Esophagus mucosa (tissue), 1 donor: ENCODE measurements at regions not wholly inside any gene's neighbourhood (a gene's known extent, or its start where the extent isn't known, plus 50 kb on each side); places are given as distances from the start of the nearest gene placed in this dataset.
"Not testable (repeated sequence)": the region's sequence is repeated elsewhere in the genome, so short reads cannot be mapped to it uniquely, and the experiment has no call there.

Experiments used
- ATAC-seq: fragments of 200-7000 bp; cut with Tn5 transposase; one replicate; pipeline ENCODE4 v1.9.1; 2020
- donor health status: DM: yes; HTN: yes; CAD: no.

- ATAC-seq = no peak
Observed at GRCh38 chr14:52202151-52202550, 65.3 kb upstream of the PTGDR start.

- no peak for ATAC-seq
Observed at GRCh38 chr14:52190337-52190931, 77.1 kb upstream of the PTGDR start.

- ATAC-seq = no peak
Observed at GRCh38 chr14:52189325-52189724, 78.2 kb upstream of the PTGDR start.

GRCh38 chr14:52188381-52188780, 79.1 kb upstream of the PTGDR start:
- ATAC-seq = no peak

DNA sequence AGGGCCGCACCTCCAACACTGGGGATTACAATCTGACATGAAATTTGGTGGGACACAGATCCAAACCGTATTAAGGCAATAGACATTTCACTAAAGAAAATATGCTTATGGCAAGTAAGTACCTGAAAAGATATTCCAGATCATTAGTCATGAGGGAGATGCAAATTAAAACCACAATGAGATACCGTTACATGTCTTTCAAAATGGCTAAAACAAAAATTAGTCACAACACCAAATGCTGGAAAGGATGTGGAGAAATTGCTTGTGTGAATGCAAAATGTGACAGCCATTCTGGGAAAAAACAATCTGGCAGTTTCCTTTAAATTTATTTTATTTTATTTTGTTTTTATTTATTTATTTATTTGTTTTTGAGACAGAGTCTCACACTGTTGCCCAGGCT, 82.3 kb upstream of the PTGDR start:
- no peak for ATAC-seq

GRCh38 chr14:52182853-52183252, 84.6 kb upstream of the PTGDR start:
- ATAC-seq = no peak

DNA sequence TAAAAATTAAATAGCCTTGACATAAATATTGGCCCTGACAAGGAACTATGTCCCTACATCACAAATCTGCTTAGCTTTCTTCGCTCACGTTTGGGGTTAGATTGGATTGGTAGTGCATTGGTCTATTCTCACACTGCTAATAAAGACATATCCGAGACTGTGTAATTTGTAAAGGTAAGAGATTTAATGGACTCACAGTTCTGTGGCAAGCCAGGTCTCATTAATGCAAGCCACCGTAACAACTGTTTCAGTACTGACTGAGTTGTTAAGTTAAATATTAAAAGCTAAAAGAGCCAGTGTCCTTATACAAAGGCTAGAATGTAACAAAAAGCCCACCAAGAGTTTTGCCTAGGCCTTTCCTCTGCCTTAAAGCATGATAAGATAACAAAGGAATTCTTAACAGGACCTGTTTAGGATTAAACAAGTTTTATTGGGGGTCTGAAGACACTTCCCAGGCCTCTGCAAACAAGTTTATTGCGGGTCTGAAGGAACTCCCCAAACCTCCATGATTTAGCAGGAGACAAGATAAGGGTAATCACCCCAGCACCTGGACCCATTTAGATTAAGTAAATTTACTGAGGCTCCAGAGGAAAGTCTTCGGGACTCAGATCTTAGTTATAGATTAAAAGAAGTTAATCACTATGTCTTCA, 88.2 kb upstream of the PTGDR start:
- ATAC-seq = no peak

- ATAC-seq = peak; percentile 53
Observed at GRCh38 chr14:52175982-52176502, 91.5 kb upstream of the PTGDR start.

DNA sequence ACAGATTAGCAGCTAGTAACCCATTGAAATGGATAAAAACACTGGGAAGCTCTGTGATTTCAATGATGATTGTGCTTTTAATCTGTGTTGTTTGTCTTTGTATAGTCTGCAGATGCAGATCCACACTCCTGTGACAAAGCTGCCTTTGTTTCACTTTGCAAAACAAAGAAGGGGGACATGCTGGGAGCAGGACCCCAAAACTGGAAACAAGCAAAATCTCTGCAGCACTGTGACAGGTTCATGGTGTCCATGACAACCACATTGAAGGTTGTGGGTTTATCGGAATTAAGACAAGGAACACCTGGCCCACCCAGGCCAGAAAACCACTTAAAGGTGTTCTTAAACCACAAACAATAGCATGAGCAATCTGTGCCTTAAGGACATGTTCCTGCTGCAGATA, 95.6 kb upstream of the PTGDR start:
- not testable (repeated sequence) for ATAC-seq

DNA sequence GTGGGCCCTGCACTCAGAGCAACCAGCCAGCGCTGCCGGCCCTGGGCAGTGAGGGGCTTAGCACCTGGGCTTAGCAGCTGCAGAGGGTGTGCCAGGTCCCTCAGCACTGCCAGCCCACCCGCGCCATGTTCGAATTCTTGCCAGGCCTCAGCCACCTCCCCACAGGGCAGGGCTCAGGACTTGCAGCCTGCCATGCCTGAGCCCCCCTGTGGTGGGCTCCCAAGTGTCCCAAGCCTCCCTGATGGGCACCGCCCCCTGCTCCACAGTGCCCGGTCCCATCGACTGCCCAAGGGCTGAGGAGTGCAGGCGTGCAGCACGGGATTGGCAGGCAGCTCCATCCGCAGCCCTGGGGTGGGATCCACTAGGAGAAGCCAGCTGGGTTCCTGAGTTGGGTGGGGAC, 98.0 kb upstream of the NID2 start:
- ATAC-seq = no peak

DNA sequence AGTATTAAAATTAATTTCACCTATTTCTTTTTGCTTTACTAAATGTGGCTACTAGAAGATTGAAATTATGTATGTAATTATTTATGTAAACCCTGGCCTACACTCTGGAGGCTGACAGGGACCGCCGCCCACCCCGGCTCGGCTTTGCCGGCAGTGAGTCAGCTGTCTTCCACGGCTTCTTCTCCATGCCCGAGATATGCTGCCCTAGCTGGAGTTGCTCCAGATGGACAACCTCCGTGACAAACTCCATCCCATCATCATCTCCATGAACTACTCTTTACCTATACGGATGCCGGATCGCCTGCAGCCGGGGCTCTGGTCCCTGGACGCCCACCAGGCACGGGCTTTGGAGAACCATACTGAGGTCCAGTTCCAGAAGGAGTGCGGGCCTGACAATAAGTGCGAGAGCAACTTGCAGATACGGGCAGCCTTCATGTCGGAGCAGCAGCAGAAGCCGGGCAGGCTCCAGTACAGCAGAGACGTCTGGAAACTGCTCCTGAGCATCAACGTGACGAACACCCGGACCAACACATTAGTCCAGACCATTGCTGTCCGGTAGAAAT, 86.9 kb upstream of the NID2 start:
- ATAC-seq = no peak

- no peak for ATAC-seq
Observed at GRCh38 chr14:52154992-52155650, 86.3 kb upstream of the NID2 start.

DNA sequence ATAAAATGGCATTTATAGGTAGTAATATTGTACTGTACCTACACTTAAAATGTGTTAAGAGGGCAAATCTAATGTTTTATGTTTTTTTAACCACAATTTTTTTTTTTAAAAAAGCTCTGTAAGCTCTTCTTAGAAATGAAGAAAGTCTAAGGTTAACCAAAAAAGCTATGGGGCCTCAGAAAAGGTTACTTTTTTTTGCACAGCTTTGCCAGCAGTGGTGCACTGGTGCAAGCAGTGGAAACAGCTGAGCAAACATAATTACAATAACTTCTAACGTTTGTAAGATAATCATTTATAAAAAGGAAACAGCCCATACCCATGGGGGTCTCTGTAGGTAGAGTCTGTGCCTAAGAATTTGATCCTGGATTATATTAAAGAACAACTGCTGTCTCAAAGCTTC, 85.1 kb upstream of the NID2 start:
- ATAC-seq = no peak

GRCh38 chr14:52150162-52150561, 81.3 kb upstream of the NID2 start:
- ATAC-seq = no peak

- no peak for ATAC-seq
Observed at GRCh38 chr14:52148371-52148770, 79.5 kb upstream of the NID2 start.

DNA sequence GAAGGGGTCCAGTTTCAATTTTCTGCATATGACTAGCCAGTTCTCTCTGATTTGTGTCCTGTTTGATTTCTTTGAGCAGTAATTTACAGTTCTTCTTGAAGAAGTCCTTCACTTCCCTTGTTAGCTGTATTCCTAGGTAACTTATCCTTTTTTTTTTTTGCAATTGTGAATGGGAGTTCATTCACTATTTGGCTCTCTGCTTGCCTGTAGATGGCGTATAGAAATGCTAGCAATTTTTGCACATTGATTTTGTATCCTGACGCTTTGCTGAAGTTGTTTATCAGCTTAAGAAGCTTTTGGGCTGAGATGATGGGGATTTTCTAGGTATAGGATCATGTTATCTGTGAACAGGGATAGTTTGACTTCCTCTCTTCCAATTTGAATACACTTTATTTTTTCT, 77.6 kb upstream of the NID2 start:
- ATAC-seq = no peak

- ATAC-seq = not testable (repeated sequence)
Observed at GRCh38 chr14:52144099-52144498, 75.2 kb upstream of the NID2 start.

GRCh38 chr14:52142504-52142903, 73.6 kb upstream of the NID2 start:
- ATAC-seq = no peak

- ATAC-seq = no peak
Observed at GRCh38 chr14:52131640-52132320, 62.9 kb upstream of the NID2 start.

DNA sequence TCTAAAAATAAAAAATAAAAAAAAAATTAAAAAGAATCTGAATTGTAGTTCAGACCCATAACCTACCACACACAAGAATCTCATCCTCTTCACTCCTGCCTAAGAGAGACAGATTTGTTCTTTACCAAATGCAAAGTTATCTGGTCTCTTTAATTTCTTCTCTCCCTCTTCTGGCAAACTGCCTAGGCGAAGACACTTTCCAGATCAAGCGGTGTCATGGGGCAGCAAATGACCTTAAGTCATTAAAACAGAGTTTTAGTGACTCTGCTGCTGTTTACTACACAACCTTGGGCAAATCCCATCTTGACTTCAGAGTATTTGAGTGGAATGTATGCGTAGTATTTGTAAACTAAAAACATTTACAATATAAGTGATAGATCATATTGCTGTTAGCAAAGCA, 60.9 kb upstream of the NID2 start:
- ATAC-seq = no peak

DNA sequence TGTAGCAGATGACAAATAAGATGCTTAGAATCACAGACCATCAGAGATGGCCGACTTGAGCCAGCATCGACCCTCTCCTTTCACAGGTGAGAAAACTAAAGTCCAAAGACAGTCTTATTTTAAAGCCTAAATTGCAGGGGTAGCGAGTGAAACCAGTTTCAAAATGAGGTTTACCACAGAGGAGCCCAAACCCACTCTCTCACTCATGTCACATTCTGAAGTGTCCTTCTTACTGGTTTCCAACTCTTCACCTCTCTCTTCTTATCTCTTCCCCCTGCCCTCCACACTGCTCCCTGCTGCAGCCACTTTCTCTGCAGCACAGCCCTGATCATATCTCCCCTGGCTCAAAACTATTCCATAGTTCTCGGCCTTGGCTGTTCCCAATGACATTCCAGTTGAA, 57.0 kb upstream of the NID2 start:
- ATAC-seq = no peak

GRCh38 chr14:52124791-52125684, 56.2 kb upstream of the NID2 start:
- peak; percentile 26 for ATAC-seq
